Breast epithelium (tissue), 3 donors: ENCODE measurements at regions not wholly inside any gene's neighbourhood (a gene's known extent, or its start where the extent isn't known, plus 50 kb on each side); places are given as distances from the start of the nearest gene placed in this dataset.

Experiments used
- CTCF ChIP-seq, 3 donors: fragments of 450-650 bp; IDR thresholded peaks; one replicate each; pipeline ENCODE4 v1.5.1; 2016 to 2017; ENCODE audit warnings: antibody characterized with exemption in 3 of 3, mild to moderate bottlenecking in 3 of 3, moderate library complexity in 3 of 3
- POLR2A ChIP-seq: fragments of 450-650 bp; IDR thresholded peaks from one replicate; pipeline ENCODE4 v1.6.1; 2016; ENCODE audit warnings: antibody characterized with exemption, mild to moderate bottlenecking, moderate library complexity

DNA sequence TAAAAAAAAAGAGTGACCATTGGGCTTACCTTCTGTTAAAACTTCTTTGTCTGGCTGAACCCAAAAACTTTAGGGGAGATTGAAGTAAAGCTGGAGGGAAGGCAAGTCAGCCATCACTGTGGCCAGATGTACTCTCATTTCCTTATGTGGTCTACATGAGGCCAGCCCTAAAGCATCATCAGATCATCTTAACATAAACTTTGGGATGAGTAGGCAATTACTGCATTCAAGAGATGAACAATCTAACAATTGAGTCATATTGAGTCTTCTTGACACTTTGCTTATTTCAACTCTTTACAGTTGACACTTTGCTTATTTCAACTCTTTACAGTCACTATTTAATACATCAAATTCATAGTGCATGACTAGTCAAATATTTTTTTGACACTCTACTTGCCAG, 155.6 kb downstream of the QPCT start:
- TF ChIP-seq CTCF (IDR thresholded peaks at IDR 0.05), result no peak
- no peak for TF ChIP-seq POLR2A
